ENCODE measurements at regions not wholly inside any gene's neighbourhood (a gene's known extent, or its start where the extent isn't known, plus 50 kb on each side); places are given as distances from the start of the nearest gene placed in this dataset.
A peak's percentile ranks its signal among the peaks of the same experiment; 100 is the strongest.
"Not testable (repeated sequence)": the region's sequence is repeated elsewhere in the genome, so short reads cannot be mapped to it uniquely, and the experiment has no call there.

GRCh38 chr2:54048117-54048785, 67.2 kb upstream of the ACYP2 start:
- Mint-ChIP-seq H3K4me3 (no peak overlapping the region), H3K36me3 (peaks cover 13 to 20% of the 10 kb centered on the region in 2 donors), H3K27me3 (no peaks in the 10 kb centered on the region), H3K9me3 (peaks cover 6 to 10% of the 10 kb centered on the region in 2 donors), H3K4me1 (peaks cover 10 to 21% of the 10 kb centered on the region in 2 donors), H3K27ac (no peak overlapping the region)
- ATAC-seq (replicated peaks): peak; percentile 55 to 69
- DNase-seq: no peak

GRCh38 chr2:54047658-54048057, 67.8 kb upstream of the ACYP2 start:
- H3K27ac Mint-ChIP-seq: no peak overlapping the region
- peaks cover 12 to 18% of the 10 kb centered on the region in 2 donors for H3K36me3 Mint-ChIP-seq
- H3K4me3 Mint-ChIP-seq: no peak overlapping the region
- H3K9me3 Mint-ChIP-seq: peaks cover 4 to 7% of the 10 kb centered on the region in 2 donors
- no peak for DNase-seq
- H3K27me3 Mint-ChIP-seq: no peaks in the 10 kb centered on the region
- no peak for ATAC-seq (replicated peaks)
- peaks cover 9 to 19% of the 10 kb centered on the region in 2 donors for H3K4me1 Mint-ChIP-seq

DNA sequence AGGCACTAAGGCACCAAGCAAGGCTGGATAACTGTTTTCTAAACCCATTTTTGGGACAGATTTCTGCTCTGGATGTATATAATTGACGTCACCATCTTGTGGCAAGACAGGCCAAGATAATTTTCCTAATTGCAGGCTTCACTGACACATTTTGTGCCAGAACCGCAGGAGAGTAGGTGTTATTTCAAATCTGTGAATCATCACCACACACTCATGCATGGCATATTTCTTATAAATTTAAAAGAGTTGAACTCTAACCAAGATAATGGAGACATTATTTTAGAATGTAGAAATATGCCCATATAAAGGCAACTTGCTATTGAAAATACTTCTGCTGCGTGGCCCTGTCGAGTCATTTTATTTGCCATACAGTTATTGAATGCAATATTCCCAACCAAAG, 68.3 kb upstream of the ACYP2 start:
- Mint-ChIP-seq H3K4me1 (peaks cover 7 to 19% of the 10 kb centered on the region in 2 donors), H3K36me3 (peaks cover 12 to 17% of the 10 kb centered on the region in 2 donors), H3K9me3 (peaks cover 4 to 7% of the 10 kb centered on the region in 2 donors), H3K27ac (no peak overlapping the region), H3K27me3 (no peaks in the 10 kb centered on the region), H3K4me3 (no peak overlapping the region)
- DNase-seq (no peak), ATAC-seq (replicated peaks) (no peak)

DNA sequence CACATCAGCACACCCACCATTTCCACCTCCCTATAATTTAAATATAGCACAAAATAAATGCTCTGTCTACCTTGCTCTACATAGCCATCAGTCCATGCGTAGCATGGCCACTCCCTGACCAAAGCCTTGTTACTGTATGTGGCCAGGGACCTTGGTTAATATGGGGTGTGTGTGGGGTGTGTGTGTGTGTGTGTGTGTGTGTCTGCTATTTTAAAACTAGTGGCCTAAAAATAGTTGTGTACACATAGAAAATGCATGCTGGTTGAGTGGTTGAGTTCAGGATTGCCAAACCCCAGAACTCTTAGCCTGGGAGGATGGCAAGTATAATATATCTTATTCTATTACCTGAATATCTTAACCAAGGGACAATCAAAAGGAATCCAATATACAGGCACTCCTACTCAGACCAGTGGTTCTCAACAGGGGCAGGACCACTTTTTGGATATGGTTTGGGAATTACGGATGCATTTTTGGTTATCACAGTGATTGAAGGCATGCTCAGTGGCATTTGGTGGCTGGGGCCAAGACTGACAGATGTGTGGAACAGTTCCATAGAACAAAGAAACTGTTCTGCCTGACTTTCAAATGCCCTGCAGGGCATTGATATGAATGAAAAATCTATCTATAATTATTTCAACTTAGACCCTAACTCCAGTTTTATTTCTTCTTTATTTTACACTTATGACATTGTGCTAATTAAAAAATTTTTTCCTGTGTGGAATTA, 72.3 kb upstream of the PSME4 start:
- H3K36me3 Mint-ChIP-seq: peaks cover 8 to 14% of the 10 kb centered on the region in 2 donors
- no peak overlapping the region for H3K4me3 Mint-ChIP-seq
- ATAC-seq (replicated peaks) (no peak), DNase-seq (no peak)
- no peaks in the 10 kb centered on the region for H3K27me3 Mint-ChIP-seq
- H3K4me1 Mint-ChIP-seq: peaks cover under 1 to 3% of the 10 kb centered on the region in 2 donors
- no peak overlapping the region for H3K27ac Mint-ChIP-seq
- peaks cover 4 to 8% of the 10 kb centered on the region in 2 donors for H3K9me3 Mint-ChIP-seq

DNA sequence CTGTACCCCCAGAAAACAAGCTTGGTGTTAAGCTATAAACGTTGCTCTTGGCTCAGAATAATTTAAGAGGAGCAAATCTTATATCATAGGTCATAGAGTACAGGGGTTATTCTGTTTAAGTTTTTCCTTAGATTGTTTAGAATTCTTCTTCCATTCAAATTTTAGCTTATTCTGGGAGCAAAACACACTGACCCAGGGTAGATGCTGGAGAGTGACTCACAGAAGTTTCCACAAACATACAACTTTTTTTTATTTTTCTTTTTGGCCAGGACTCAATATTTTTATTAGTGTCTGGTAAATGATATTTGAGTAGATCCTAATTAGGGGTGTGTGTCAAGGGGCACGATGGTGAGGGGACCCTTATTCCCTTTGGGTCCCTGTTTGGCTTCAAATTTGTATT, 71.5 kb upstream of the PSME4 start:
- Mint-ChIP-seq H3K4me3 (no peak overlapping the region), H3K36me3 (peaks cover 8 to 14% of the 10 kb centered on the region in 2 donors), H3K9me3 (peaks cover 4 to 8% of the 10 kb centered on the region in 2 donors), H3K27me3 (no peaks in the 10 kb centered on the region), H3K4me1 (no peaks in the 10 kb centered on the region), H3K27ac (no peak overlapping the region)
- DNase-seq: no peak
- no peak for ATAC-seq (replicated peaks)

GRCh38 chr2:54041135-54041534, 70.3 kb upstream of the PSME4 start:
- H3K27me3 Mint-ChIP-seq: no peaks in the 10 kb centered on the region
- no peak for DNase-seq
- no peak overlapping the region for H3K4me3 Mint-ChIP-seq
- no peaks in the 10 kb centered on the region for H3K4me1 Mint-ChIP-seq
- peaks cover 8 to 14% of the 10 kb centered on the region in 2 donors for H3K36me3 Mint-ChIP-seq
- H3K9me3 Mint-ChIP-seq: peaks cover 4 to 8% of the 10 kb centered on the region in 2 donors
- H3K27ac Mint-ChIP-seq: no peak overlapping the region
- ATAC-seq (replicated peaks): peak in 1 of 2 donors; percentile 38

DNA sequence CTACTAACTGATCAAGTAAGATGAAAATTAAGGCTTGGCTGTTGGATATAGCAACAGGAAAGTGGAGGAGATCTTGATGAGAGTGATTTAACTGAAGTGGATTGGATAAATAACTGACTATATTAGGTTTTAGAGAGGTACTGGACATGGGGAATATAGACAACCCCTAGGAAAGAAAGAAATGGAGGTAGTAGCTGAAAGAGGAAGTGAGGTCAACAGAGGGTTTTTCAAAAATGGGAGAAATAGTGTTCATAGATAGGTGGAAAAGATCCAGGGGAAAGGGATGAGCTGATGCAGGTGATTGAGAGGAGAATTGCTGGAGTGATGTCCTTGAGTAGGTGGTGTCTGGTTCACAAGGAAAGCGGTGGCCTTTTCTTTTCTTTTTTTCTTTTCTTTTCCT, 69.9 kb upstream of the PSME4 start:
- DNase-seq (no peak), ATAC-seq (replicated peaks) (no peak)
- no peak overlapping the region for H3K27ac Mint-ChIP-seq
- H3K27me3 Mint-ChIP-seq: no peaks in the 10 kb centered on the region
- no peaks in the 10 kb centered on the region for H3K4me1 Mint-ChIP-seq
- no peak overlapping the region for H3K4me3 Mint-ChIP-seq
- peaks cover 8 to 14% of the 10 kb centered on the region in 2 donors for H3K36me3 Mint-ChIP-seq
- peaks cover 4 to 7% of the 10 kb centered on the region in 2 donors for H3K9me3 Mint-ChIP-seq

- Mint-ChIP-seq H3K27me3 (no peaks in the 10 kb centered on the region), H3K36me3 (peaks cover 6 to 11% of the 10 kb centered on the region in 2 donors), H3K9me3 (peaks cover 3 to 5% of the 10 kb centered on the region in 2 donors), H3K4me3 (no peak overlapping the region), H3K27ac (no peak overlapping the region), H3K4me1 (no peaks in the 10 kb centered on the region)
- no peak for ATAC-seq (replicated peaks)
- DNase-seq: no peak
These were observed 69.5 kb upstream of the PSME4 start for GRCh38 chr2:54040250-54040649.

DNA sequence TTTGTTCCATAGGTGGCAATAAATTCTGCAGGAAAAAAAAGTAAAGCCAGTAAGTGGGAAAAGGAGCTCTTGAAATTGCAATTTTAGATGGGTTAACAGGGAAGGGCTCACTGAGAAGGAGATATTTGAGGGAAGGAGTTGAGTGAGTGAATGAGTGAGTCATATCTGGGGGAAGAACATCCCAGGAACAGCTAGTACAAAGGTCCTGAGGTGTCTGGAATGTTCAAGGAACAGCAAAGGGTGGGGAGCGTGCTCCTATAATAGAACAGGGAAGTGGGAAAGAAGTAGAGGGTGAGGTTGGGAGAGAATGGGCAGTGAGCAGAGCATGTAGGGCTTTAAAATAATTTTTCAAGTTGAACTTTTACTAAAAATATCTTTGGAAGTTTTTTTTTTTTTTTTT, 68.0 kb upstream of the PSME4 start:
- H3K4me3 Mint-ChIP-seq: no peak overlapping the region
- H3K27ac Mint-ChIP-seq: peak overlapping the region; percentile 62
- ATAC-seq (replicated peaks) (no peak), DNase-seq (no peak)
- peaks cover 2 to 8% of the 10 kb centered on the region in 2 donors for H3K36me3 Mint-ChIP-seq
- no peaks in the 10 kb centered on the region for H3K4me1 Mint-ChIP-seq
- H3K27me3 Mint-ChIP-seq: no peaks in the 10 kb centered on the region
- H3K9me3 Mint-ChIP-seq: peaks cover 0 to 2% of the 10 kb centered on the region in 2 donors

GRCh38 chr2:54031288-54031687, 60.5 kb upstream of the PSME4 start:
- not testable (repeated sequence) for DNase-seq; H3K27ac Mint-ChIP-seq; H3K27me3 Mint-ChIP-seq; ATAC-seq (replicated peaks); H3K4me1 Mint-ChIP-seq; H3K4me3 Mint-ChIP-seq; H3K9me3 Mint-ChIP-seq; H3K36me3 Mint-ChIP-seq

GRCh38 chr2:54030806-54031205, 60.0 kb upstream of the PSME4 start:
- no peak for DNase-seq
- H3K4me1 Mint-ChIP-seq: peaks cover 0 to 3% of the 10 kb centered on the region in 2 donors
- H3K4me3 Mint-ChIP-seq: no peak overlapping the region
- H3K27me3 Mint-ChIP-seq: no peaks in the 10 kb centered on the region
- no peak overlapping the region for H3K27ac Mint-ChIP-seq
- H3K36me3 Mint-ChIP-seq: peaks cover 6 to 9% of the 10 kb centered on the region in 2 donors
- ATAC-seq (replicated peaks): no peak
- H3K9me3 Mint-ChIP-seq: no peaks in the 10 kb centered on the region

- DNase-seq (no peak), ATAC-seq (replicated peaks) (no peak)
- Mint-ChIP-seq H3K4me1 (peaks cover 0 to 3% of the 10 kb centered on the region in 2 donors), H3K9me3 (no peaks in the 10 kb centered on the region), H3K36me3 (peaks cover 6 to 9% of the 10 kb centered on the region in 2 donors), H3K4me3 (no peak overlapping the region), H3K27me3 (no peaks in the 10 kb centered on the region), H3K27ac (no peak overlapping the region)
These were observed 59.6 kb upstream of the PSME4 start for GRCh38 chr2:54030396-54030741.

DNA sequence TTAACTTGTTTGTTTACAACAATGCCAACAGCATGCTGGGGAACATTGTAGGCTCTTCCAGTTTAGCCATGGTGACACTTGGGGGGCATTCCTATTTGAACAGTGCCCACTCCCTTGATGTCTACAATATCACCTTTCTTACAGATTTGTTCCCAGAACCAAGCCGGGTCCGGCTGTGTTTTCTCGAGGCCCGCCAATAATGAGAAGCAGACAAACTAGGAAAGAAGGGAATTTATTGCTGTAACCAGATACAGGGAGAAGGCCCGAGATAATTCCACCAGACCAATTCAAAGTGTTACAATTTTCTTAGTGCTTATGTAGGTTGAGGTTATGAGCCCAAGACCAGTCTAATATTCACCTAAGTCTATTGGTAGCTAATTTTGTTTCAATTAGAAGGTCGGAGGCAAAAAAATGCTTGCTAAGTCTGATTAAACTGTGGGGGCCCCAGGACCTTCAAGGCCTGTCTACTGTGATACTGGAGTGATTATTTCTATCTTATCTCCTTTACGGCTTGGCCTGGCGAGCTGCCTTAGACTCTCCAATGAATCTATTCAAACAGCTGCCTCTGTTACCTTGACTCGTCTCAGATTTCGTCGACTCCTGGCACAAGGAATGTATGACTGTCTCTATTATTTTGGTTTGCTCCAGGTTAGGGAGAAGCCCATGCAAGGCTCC, 59.1 kb upstream of the PSME4 start:
- no peaks in the 10 kb centered on the region for H3K27me3 Mint-ChIP-seq
- peaks cover 0 to 3% of the 10 kb centered on the region in 2 donors for H3K4me1 Mint-ChIP-seq
- DNase-seq: no peak
- H3K4me3 Mint-ChIP-seq: no peak overlapping the region
- H3K9me3 Mint-ChIP-seq: no peaks in the 10 kb centered on the region
- H3K36me3 Mint-ChIP-seq: peaks cover 6 to 9% of the 10 kb centered on the region in 2 donors
- no peak overlapping the region for H3K27ac Mint-ChIP-seq
- ATAC-seq (replicated peaks): no peak

- not testable (repeated sequence) for H3K9me3 Mint-ChIP-seq; H3K4me3 Mint-ChIP-seq; H3K27ac Mint-ChIP-seq; H3K4me1 Mint-ChIP-seq; ATAC-seq (replicated peaks); H3K27me3 Mint-ChIP-seq; DNase-seq
- H3K36me3 Mint-ChIP-seq: peaks cover 10 to 26% of the 10 kb centered on the region in 2 donors
These were observed 54.8 kb upstream of the PSME4 start for GRCh38 chr2:54025463-54026075.
